ENCODE measurements at regions not wholly inside any gene's neighbourhood (a gene's known extent, or its start where the extent isn't known, plus 50 kb on each side); places are given as distances from the start of the nearest gene placed in this dataset.

DNA sequence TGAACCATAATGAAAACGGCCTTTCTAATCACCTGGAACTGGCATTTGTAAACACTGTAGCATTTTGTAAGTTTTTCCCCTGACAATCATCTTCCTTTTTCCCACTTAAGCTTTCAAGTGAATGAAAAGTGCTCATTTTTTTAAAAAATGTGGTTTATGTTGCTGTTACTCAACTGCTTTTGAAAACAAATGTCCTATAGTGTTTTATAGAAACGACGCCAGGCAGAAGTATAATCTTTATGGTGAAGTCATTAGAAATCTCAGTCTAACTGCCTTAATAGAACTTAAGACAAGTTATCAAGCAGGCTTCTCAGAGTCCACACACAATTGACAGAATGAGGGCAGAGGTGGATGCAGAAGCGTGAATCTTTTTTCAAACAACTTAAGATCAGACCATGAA is 442.3 kb downstream of the KLF12 start:
- no peaks in the 10 kb centered on the region for H3K27me3 Mint-ChIP-seq
- H3K9me3 Mint-ChIP-seq, result no peaks in the 10 kb centered on the region
- H3K4me3 Mint-ChIP-seq, result no peak overlapping the region
- DNase-seq (ENCODE audit: extremely low spot score, unreplicated experiment), result no peak
- peaks cover 40% of the 10 kb centered on the region for H3K36me3 Mint-ChIP-seq
- H3K4me1 Mint-ChIP-seq (ENCODE audit: unreplicated experiment), result peaks cover 5% of the 10 kb centered on the region
- TF ChIP-seq, protein P1, sequence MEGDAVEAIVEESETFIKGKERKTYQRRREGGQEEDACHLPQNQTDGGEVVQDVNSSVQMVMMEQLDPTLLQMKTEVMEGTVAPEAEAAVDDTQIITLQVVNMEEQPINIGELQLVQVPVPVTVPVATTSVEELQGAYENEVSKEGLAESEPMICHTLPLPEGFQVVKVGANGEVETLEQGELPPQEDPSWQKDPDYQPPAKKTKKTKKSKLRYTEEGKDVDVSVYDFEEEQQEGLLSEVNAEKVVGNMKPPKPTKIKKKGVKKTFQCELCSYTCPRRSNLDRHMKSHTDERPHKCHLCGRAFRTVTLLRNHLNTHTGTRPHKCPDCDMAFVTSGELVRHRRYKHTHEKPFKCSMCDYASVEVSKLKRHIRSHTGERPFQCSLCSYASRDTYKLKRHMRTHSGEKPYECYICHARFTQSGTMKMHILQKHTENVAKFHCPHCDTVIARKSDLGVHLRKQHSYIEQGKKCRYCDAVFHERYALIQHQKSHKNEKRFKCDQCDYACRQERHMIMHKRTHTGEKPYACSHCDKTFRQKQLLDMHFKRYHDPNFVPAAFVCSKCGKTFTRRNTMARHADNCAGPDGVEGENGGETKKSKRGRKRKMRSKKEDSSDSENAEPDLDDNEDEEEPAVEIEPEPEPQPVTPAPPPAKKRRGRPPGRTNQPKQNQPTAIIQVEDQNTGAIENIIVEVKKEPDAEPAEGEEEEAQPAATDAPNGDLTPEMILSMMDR (conservative IDR thresholded peaks at IDR 0.05), result no peak
- H3K27ac Mint-ChIP-seq, result no peak overlapping the region

DNA sequence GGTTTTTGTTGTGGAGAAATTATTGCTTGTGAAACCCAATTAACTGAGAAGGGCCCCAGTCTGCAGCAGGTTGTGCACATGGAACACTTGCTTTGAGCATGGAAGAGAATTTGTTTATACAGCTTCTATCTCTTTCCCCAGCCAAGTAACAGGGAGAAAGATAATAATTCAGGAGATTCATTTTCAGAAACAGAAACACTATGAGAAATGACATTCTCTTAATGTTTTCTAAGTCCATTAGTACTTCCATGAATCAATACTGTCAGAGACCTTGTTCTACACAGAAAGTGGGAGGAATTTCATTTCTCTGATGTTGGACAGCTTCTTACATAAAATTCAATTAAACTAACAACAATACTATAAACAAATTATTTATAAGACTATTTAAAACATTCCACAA is 446.3 kb downstream of the KLF12 start:
- H3K4me3 Mint-ChIP-seq, result no peak overlapping the region
- peak overlapping the region; percentile 27 for H3K27ac Mint-ChIP-seq
- peaks cover 21% of the 10 kb centered on the region for H3K36me3 Mint-ChIP-seq
- H3K27me3 Mint-ChIP-seq, result no peaks in the 10 kb centered on the region
- peaks cover 17% of the 10 kb centered on the region for H3K4me1 Mint-ChIP-seq (ENCODE audit: unreplicated experiment)
- peaks cover 13% of the 10 kb centered on the region for H3K9me3 Mint-ChIP-seq
- TF ChIP-seq, protein P1 (conservative IDR thresholded peaks at IDR 0.05), result no peak
- no peak for DNase-seq (ENCODE audit: extremely low spot score, unreplicated experiment)

DNA sequence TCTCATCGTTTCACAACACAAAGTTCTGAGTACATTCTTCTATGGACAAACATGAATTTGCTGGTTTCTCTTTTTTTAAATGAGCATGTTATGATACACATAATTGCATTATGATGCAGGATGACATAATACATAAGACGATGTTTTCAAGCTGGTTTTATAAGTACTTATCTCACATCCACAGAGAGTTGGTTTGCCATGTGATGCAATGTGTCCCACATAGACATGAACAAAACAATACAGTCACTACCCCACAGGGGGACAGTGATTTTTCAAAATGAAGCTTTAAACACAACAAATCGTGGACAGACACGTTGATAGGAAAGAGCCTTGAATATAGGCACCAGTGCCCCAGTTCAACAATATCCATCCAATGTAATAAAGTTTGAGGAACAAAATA is 447.1 kb downstream of the KLF12 start:
- Mint-ChIP-seq H3K4me1 (ENCODE audit: unreplicated experiment) (peaks cover 16% of the 10 kb centered on the region), H3K27ac (no peak overlapping the region)

DNA sequence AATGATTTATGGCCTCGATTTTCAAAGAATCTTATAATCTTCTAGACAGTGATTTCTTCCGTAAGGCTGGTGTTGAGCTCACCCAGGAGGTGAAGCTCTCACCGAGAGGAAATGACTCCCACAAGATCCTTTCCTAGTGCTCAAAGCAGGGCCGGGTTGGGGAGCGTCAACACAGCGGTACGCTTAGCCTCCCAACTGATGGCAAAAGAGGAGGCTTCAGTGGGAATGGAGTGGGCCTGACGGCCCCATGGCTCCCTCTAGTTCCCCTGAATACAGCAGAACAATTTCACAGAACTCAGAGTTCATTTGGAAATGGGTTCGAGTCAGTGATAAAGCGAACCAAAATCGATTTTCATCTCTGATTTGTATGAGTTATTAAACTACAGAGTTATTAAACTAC is 449.5 kb downstream of the KLF12 start:
- H3K27ac Mint-ChIP-seq, result peak overlapping the region; percentile 81
- H3K4me1 Mint-ChIP-seq (ENCODE audit: unreplicated experiment), result peaks cover 13% of the 10 kb centered on the region
- TF ChIP-seq, protein P1 (conservative IDR thresholded peaks at IDR 0.05), result no peak
- H3K36me3 Mint-ChIP-seq, result peaks cover 18% of the 10 kb centered on the region
- peaks cover 13% of the 10 kb centered on the region for H3K9me3 Mint-ChIP-seq
- no peak for DNase-seq (ENCODE audit: extremely low spot score, unreplicated experiment)
- H3K27me3 Mint-ChIP-seq, result no peaks in the 10 kb centered on the region
- H3K4me3 Mint-ChIP-seq, result no peak overlapping the region

More for the DNA sequence above, 447.1 kb downstream of the KLF12 start:
- H3K27me3 Mint-ChIP-seq, result no peaks in the 10 kb centered on the region
- H3K9me3 Mint-ChIP-seq, result peaks cover 13% of the 10 kb centered on the region
- peaks cover 21% of the 10 kb centered on the region for H3K36me3 Mint-ChIP-seq
- TF ChIP-seq, protein P1 (conservative IDR thresholded peaks at IDR 0.05), result no peak
- no peak for DNase-seq (ENCODE audit: extremely low spot score, unreplicated experiment)
- no peak overlapping the region for H3K4me3 Mint-ChIP-seq

DNA sequence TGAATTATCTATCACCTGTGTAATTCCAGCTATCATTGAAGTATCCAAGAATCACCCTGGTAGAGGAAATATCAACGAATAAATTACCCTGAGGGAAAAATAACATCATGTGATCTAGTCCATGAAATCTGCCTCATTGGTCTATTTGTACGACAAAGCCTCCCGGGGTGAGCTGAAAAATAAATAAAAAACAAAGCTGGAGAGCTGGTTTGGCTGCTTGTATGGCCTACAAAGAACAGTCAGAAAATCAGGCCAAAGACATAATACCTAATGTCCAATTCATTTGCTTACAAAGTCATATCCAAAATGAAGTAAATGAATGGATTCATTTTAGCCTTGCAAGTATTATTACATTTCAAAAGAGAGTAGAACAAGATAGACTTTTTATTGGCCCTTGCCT is 449.9 kb downstream of the KLF12 start:
- peaks cover 17% of the 10 kb centered on the region for H3K36me3 Mint-ChIP-seq

More for the DNA sequence above, 449.9 kb downstream of the KLF12 start:
- TF ChIP-seq, protein P1 (conservative IDR thresholded peaks at IDR 0.05), result no peak
- peak overlapping the region; percentile 81 for H3K27ac Mint-ChIP-seq
- H3K9me3 Mint-ChIP-seq, result peaks cover 13% of the 10 kb centered on the region
- DNase-seq (ENCODE audit: extremely low spot score, unreplicated experiment), result no peak
- peak overlapping the region; percentile 43 for H3K4me3 Mint-ChIP-seq
- no peaks in the 10 kb centered on the region for H3K27me3 Mint-ChIP-seq
- H3K4me1 Mint-ChIP-seq (ENCODE audit: unreplicated experiment), result peaks cover 13% of the 10 kb centered on the region

Measured in type B pancreatic cell (in vitro differentiated cells).